ENCODE measurements at regions not wholly inside any gene's neighbourhood (a gene's known extent, or its start where the extent isn't known, plus 50 kb on each side); places are given as distances from the start of the nearest gene placed in this dataset.

DNA sequence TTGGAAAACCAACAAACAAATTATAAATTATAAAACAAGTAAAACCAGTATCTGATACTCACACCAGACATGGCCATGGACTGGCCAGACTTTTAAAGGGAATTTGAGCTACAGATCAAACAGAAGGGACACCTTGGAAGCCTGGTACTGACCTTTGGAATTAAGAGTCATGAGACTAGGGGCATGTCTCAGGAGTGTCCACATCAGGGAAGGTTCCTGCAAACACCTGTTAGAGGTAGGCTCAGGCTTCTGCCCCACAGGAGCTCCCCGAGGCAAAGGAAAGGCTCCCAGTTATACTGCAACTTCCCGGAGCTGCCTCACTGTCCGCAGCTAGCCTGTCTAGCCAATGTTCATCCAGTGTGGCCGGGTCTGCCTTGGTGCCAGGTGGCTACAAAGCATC is 290.1 kb downstream of the BUD13 start:
- TF ChIP-seq, protein P1, sequence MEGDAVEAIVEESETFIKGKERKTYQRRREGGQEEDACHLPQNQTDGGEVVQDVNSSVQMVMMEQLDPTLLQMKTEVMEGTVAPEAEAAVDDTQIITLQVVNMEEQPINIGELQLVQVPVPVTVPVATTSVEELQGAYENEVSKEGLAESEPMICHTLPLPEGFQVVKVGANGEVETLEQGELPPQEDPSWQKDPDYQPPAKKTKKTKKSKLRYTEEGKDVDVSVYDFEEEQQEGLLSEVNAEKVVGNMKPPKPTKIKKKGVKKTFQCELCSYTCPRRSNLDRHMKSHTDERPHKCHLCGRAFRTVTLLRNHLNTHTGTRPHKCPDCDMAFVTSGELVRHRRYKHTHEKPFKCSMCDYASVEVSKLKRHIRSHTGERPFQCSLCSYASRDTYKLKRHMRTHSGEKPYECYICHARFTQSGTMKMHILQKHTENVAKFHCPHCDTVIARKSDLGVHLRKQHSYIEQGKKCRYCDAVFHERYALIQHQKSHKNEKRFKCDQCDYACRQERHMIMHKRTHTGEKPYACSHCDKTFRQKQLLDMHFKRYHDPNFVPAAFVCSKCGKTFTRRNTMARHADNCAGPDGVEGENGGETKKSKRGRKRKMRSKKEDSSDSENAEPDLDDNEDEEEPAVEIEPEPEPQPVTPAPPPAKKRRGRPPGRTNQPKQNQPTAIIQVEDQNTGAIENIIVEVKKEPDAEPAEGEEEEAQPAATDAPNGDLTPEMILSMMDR (IDR thresholded peaks at IDR 0.05) = no peak
- no peak for TF ChIP-seq POLR2A (IDR thresholded peaks at IDR 0.05)

All from prostate gland (tissue), 2 donors.